Immature natural killer cell (primary cell): ENCODE measurements at regions not wholly inside any gene's neighbourhood (a gene's known extent, or its start where the extent isn't known, plus 50 kb on each side); places are given as distances from the start of the nearest gene placed in this dataset.

Source experiments
- DNase-seq, 3 donors: peaks; one replicate each; pipeline ENCODE4 v3.0.0; 2022; ENCODE audit warnings: mixed read lengths in 1 of 3
- H3K27ac Mint-ChIP-seq, 6 donors: one replicate each; pipeline ENCODE4 v1.8.0; 2020; ENCODE audit warnings: mixed read lengths in 6 of 6, mild to moderate bottlenecking in 5 of 6, inconsistent platforms in 4 of 6, moderate library complexity in 3 of 6
- H3K27me3 Mint-ChIP-seq, 3 donors: one replicate each; pipeline ENCODE4 v1.8.0; 2020 to 2021; ENCODE audit warnings: low read depth in 3 of 3, mild to moderate bottlenecking in 3 of 3, mixed read lengths in 3 of 3, moderate library complexity in 3 of 3, inconsistent platforms in 1 of 3
- H3K36me3 Mint-ChIP-seq, 3 donors: one replicate each; pipeline ENCODE4 v1.8.0; 2020; ENCODE audit warnings: mixed read lengths in 3 of 3, inconsistent platforms in 2 of 3, mild to moderate bottlenecking in 2 of 3
- H3K4me1 Mint-ChIP-seq, 2 donors: one replicate each; pipeline ENCODE4 v1.8.0; 2020; ENCODE audit warnings: inconsistent platforms in 2 of 2, mild to moderate bottlenecking in 2 of 2, mixed read lengths in 2 of 2, moderate library complexity in 1 of 2
- H3K4me3 Mint-ChIP-seq, 5 donors: one replicate each; pipeline ENCODE4 v1.8.0; 2020; ENCODE audit warnings: mild to moderate bottlenecking in 5 of 5, mixed read lengths in 5 of 5, inconsistent platforms in 3 of 5, moderate library complexity in 3 of 5
- H3K9me3 Mint-ChIP-seq, 6 donors: one replicate each; pipeline ENCODE4 v1.8.0; 2020; ENCODE audit warnings: mild to moderate bottlenecking in 6 of 6, mixed read lengths in 6 of 6, inconsistent platforms in 4 of 6, moderate library complexity in 3 of 6

DNA sequence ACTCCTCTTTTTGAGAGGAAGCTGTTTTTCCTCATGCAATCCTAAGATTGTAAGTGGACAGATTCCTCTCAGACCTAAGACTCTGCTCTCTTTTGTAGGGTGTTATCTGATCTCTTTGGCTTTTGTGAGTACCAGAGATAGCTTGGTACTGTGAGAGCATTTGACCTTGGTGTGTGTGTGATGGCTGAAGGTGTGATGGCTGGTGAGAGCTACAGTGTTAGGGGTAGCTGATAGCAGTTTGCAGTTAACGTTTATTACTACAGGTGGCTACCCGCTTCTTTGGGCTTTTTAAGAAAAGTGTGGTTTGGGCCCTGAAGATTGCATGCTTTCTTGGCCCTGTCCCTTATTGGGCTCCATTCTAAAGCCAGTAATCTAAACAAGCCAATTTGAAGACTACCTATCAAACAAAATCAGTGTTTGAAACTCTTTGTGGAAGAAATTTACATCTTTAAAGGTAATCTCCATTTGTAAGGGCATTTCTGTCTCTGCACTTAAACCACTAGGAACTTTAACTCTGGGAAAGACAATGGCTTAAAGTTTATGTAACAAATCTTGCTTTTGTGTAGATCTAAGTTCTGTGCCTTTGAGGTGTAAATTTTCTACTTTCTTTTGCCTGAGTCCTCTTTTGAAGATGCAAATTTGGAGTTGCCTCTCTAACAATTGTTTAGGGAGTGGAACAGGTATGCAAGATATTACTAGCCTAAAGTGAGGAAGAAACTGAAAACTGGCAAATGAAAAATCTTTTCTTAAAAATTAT lies 85.3 kb upstream of the SERBP1 start:
- Mint-ChIP-seq H3K27ac (peak overlapping the region in 1 of 6 donors; percentile 33), H3K27me3 (peaks cover 0 to 8% (median 0%) of the 10 kb centered on the region in 3 donors), H3K36me3 (peaks cover 4 to 14% (median 12%) of the 10 kb centered on the region in 3 donors), H3K4me3 (no peak overlapping the region), H3K4me1 (no peaks in the 10 kb centered on the region), H3K9me3 (peaks cover 9 to 15% (median 11%) of the 10 kb centered on the region in 6 donors)
- no peak for DNase-seq

DNA sequence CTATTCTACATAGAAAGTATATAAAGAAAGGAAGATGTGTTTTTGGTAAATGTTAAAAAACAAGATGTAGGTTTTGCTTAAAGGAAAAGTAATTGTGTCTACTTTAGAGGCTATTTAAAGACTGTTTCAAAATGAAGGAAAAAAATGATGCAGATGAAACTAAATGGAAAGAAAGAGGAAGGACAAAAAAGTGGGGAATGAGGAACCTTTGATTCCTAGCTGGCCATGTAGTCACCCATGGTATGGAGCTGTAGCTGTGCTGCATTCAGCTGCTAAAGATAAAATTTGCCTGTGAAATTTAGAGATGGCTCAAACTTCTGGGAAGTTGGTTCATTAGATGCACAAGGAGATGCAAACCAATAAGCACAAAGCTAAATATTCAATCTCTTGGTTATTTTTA lies 86.8 kb upstream of the SERBP1 start:
- Mint-ChIP-seq H3K4me3 (no peak overlapping the region), H3K36me3 (peaks cover 4 to 12% (median 10%) of the 10 kb centered on the region in 3 donors), H3K27me3 (peaks cover 0 to 6% (median 0%) of the 10 kb centered on the region in 3 donors), H3K9me3 (peaks cover 8 to 15% (median 11%) of the 10 kb centered on the region in 6 donors), H3K27ac (no peak overlapping the region), H3K4me1 (no peaks in the 10 kb centered on the region)
- DNase-seq, result no peak

DNA sequence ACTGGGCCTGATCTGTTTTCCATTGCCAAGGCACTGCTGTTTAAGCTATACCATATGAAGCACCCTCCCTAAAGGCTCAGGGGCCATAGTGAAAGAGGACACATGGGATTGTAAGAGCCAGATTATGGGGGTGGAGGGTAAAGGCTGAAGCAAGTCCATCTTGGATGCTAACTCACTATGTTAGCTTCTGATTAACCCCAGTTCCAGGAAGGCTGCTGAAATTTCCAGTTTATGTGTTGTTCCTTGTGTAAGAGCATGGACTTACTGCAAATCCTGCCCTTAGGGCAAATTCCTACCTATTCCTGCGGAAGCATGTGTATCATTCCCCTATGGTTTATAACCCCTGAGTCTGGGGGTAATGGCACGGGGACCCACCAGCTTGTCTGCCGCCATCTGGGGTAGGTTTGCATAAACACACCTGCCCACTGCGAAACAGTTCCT lies 91.8 kb upstream of the SERBP1 start:
- Mint-ChIP-seq H3K4me3 (no peak overlapping the region), H3K27ac (no peak overlapping the region), H3K4me1 (no peaks in the 10 kb centered on the region)

DNA sequence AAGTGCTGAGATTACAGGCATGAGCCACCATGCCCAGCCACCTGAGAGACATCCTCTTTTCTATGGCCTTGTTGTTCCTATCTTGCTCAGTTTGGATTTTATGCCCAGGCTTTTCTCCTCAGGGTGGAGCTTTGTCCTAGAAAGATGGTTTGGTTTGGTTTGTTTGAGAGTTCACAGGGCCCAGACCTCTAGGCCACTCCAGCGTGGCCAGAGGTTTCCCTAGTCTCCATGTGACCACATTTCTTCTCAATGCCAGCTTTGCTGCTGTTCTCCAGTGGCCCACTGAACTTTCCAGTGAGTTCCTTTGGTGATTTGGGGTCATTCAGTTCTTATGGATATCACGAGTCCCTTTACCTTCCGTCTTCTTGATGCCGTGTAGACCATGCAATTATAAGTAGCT lies 92.6 kb upstream of the SERBP1 start:
- Mint-ChIP-seq H3K4me3 (no peak overlapping the region), H3K27ac (no peak overlapping the region), H3K27me3 (peaks cover 1 to 13% (median 6%) of the 10 kb centered on the region in 3 donors), H3K36me3 (no peaks in the 10 kb centered on the region), H3K9me3 (peaks cover 0 to 2% (median 0%) of the 10 kb centered on the region in 6 donors), H3K4me1 (no peaks in the 10 kb centered on the region)
- DNase-seq, result no peak

More for the DNA sequence above, 91.8 kb upstream of the SERBP1 start:
- DNase-seq, result no peak
- Mint-ChIP-seq H3K36me3 (no peaks in the 10 kb centered on the region), H3K9me3 (no peaks in the 10 kb centered on the region), H3K27me3 (peaks cover 1 to 10% (median 6%) of the 10 kb centered on the region in 3 donors)

DNA sequence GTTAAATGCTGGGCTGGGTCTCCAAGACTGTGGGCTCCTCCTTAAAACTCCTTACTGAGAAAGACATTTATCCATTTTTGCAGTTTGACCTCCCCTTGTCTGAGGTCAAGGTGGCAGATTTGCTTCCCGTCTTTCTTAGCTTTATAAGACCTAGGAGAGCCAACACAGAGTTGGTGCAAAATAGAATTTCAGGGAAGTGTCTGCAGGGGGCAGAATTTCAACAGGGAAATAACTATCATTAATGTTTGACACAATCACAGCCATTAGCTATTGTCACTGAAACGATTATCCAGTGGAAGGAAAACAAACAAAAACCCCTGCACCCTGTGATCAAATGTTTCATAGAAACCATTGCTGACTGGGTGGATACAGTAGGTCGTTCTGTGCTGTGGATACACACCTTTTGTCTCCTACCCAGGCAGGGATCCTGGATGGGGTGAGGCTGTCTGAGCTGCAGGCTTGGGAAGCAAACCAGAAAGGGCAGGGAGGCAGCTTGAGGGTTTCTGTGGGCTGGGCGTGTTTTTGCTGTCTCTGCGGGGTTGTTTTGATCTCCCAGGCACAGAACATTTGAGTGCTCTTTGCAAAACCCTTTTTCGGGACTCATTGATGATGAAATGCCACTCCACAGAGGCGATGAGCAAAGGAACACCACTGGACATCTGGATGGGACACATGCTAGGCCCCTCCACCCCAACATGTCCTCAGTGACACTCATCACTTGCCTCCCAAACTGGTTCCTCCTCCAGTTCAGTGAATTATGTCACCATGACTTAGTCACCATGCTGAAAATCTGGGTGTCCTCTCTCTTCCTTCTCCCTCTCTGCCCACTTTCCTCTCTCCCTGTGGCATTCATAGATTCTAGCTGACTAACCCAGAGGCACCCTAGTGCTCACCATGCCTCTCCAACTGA lies 94.2 kb upstream of the SERBP1 start:
- Mint-ChIP-seq H3K4me1 (no peaks in the 10 kb centered on the region), H3K27me3 (peaks cover 1 to 13% (median 6%) of the 10 kb centered on the region in 3 donors), H3K4me3 (no peak overlapping the region), H3K9me3 (peaks cover 0 to 2% (median 0%) of the 10 kb centered on the region in 6 donors), H3K36me3 (no peaks in the 10 kb centered on the region), H3K27ac (no peak overlapping the region)
- no peak for DNase-seq

DNA sequence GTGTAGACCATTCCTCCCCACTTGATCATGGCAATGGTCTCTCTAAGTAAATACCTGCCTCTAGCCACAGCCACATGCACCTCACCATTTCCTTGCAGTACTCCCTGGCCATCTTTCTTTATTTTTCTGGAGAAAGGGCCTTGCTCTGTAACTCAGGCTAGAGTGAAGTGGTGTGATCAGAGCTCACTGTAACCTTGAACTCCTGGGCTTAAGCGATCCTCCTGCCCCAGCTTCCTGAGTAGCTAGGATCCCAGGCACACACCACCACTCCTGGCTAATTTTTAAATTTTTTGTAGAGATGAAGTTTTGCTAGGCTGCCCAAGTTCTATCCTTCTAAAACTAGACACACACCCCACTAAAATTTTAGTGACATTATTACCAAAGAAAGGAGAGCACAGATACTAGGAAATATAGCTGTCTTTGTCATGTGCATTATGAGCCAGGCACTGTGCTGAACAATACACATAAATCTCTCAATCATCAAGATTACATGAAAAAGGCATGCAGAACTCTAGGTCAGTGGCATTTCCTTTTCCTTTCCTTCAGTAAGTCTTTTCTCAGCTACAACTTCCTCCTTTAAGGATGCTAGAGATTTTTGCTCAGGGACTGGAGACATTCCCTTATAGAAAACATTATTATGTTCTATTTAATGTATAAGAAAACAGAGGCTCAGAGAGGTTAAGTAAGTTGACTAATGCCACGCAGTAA lies 95.0 kb upstream of the SERBP1 start:
- Mint-ChIP-seq H3K27me3 (peaks cover 0 to 13% (median 6%) of the 10 kb centered on the region in 3 donors), H3K27ac (no peak overlapping the region), H3K4me3 (no peak overlapping the region), H3K9me3 (peaks cover 0 to 2% (median 0%) of the 10 kb centered on the region in 6 donors), H3K4me1 (no peaks in the 10 kb centered on the region), H3K36me3 (no peaks in the 10 kb centered on the region)
- no peak for DNase-seq

DNA sequence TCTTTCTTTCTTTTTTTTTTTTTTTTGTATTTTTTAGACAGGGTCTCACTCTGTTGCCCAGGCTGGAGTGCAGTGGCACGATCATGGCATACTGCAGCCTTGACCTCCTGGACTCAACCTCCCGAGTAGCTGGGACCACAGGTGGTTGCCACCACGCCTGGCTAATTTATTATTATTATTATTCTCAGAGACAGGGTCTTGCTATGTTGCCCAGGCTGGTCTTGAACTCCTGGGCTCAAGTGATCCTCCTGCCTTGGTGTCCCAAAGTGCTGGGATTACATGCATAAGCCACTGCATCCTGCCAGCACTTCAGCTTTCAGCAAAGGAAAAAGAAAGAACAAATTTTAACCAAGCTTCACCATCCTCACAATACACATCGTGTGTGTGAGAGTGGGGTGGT lies 97.9 kb upstream of the SERBP1 start:
- peaks cover 0 to 2% (median 0%) of the 10 kb centered on the region in 6 donors for H3K9me3 Mint-ChIP-seq
- H3K4me1 Mint-ChIP-seq, result no peaks in the 10 kb centered on the region
- no peak for DNase-seq
- peaks cover 0 to 13% (median 6%) of the 10 kb centered on the region in 3 donors for H3K27me3 Mint-ChIP-seq
- H3K27ac Mint-ChIP-seq, result no peak overlapping the region
- H3K4me3 Mint-ChIP-seq, result no peak overlapping the region
- H3K36me3 Mint-ChIP-seq, result no peaks in the 10 kb centered on the region

DNA sequence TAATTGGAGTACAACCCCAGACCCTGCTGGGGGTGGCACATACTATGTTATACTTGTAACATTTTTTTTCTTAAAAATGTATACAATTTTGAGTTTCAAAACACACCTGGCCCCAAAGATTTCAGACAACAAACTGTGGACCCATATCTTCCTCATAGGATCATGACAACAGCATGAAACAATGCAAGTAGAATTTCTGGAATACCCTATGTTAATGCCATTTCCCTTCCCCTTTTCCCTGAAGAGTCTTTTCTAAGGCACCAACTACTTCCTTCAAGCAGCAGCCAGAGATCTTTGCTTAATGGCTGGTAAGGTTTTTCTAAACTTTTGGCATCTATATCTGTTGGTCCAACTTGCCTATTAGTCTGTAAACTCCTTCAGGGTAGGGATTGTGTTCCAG lies 99.9 kb upstream of the SERBP1 start:
- Mint-ChIP-seq H3K4me1 (peaks cover 9% of the 10 kb centered on the region in 2 donors), H3K4me3 (no peak overlapping the region), H3K9me3 (peaks cover 0 to 2% (median 0%) of the 10 kb centered on the region in 6 donors), H3K27ac (no peak overlapping the region), H3K27me3 (peaks cover 0 to 8% (median 1%) of the 10 kb centered on the region in 3 donors), H3K36me3 (no peaks in the 10 kb centered on the region)
- no peak for DNase-seq

DNA sequence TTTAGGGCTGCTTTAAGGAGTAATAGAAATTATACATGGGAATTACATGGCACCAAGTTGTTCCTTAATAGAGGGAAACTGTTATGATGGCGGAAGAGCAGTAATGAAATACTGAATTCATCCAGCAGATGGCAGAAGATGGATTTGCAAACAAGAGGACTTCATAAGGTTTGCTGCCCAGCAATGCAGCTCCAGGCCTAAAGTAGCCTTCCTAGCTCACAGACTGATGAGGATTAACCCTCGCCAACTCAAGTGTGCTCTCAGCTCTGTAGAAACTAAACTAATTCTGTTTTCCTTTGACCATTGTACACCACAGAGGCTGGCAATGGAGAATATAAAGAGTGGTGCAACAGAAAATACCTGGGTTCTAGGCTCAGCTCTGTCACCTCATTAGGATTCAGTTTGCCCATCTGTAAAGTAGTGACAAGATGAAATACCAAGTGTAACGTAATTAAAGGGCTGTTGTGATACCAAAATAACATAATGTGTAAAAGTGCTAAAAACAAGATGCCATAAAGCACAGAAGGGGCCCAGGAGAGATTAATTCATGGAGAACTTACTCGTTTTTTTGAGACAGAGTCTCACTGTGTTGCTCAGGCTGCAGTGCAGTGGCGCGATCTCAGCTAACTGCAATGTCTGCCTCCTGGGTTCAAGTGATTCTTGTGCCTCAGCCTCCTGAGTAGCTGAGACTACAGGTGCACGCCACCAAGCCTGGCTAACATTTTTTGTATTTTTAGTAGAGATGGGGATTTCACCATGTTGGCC lies 102.4 kb upstream of the SERBP1 start:
- Mint-ChIP-seq H3K4me1 (peaks cover 15 to 17% of the 10 kb centered on the region in 2 donors), H3K4me3 (no peak overlapping the region), H3K27me3 (peaks cover 0 to 1% (median 0%) of the 10 kb centered on the region in 3 donors), H3K27ac (no peak overlapping the region), H3K36me3 (no peaks in the 10 kb centered on the region), H3K9me3 (no peaks in the 10 kb centered on the region)
- DNase-seq, result peak; percentile 4 to 34 (median 18)

DNA sequence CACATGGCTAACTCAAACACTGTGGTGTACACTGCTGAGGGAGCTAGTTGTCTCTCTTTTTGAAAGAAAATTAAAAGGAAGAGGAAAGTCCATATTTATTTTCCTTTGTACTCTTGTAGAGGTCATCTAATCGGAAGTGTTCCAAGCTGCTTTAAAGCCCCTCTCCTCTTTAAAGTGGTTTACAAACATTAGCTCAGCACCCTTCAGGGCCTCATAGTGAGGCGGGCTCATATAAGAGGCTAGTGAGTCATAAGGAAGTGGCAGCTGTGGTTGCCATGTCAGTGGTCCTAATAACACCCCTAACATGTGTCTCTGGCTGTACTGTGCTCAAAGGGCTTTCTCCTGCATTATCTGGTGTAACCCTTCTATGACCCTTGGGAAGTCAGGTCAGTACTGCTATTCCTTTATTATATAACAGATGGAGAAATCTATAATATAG lies 104.4 kb upstream of the SERBP1 start:
- Mint-ChIP-seq H3K27ac (peak overlapping the region in 1 of 6 donors; percentile 31), H3K9me3 (no peaks in the 10 kb centered on the region), H3K4me3 (peak overlapping the region in 1 of 5 donors; percentile 2), H3K4me1 (peaks cover 15 to 17% of the 10 kb centered on the region in 2 donors), H3K36me3 (no peaks in the 10 kb centered on the region), H3K27me3 (peaks cover 0 to 1% (median 0%) of the 10 kb centered on the region in 3 donors)
- peak in 1 of 3 donors; percentile 27 for DNase-seq

DNA sequence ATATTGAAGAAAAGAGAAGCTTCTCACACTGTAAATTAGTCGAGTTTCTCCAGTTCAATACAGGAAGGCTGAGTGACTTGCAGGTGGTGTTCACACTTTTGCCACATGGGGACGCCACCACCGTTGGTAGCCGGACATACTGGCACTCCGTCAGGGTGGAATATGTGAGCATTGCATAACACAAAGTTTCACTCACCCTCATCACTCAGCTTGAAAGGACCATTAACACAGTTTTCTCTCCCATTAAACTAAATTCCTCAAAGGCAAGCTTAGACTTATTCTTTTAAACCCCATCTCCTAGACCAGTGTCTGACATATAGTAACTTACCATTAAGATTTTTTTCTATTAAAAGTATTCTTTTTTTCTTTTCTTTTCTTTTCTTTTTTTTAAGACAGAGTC lies 105.3 kb upstream of the SERBP1 start:
- DNase-seq, result peak in 2 of 3 donors; percentile 24 to 31
- H3K27me3 Mint-ChIP-seq, result peaks cover 0 to 1% (median 0%) of the 10 kb centered on the region in 3 donors

DNA sequence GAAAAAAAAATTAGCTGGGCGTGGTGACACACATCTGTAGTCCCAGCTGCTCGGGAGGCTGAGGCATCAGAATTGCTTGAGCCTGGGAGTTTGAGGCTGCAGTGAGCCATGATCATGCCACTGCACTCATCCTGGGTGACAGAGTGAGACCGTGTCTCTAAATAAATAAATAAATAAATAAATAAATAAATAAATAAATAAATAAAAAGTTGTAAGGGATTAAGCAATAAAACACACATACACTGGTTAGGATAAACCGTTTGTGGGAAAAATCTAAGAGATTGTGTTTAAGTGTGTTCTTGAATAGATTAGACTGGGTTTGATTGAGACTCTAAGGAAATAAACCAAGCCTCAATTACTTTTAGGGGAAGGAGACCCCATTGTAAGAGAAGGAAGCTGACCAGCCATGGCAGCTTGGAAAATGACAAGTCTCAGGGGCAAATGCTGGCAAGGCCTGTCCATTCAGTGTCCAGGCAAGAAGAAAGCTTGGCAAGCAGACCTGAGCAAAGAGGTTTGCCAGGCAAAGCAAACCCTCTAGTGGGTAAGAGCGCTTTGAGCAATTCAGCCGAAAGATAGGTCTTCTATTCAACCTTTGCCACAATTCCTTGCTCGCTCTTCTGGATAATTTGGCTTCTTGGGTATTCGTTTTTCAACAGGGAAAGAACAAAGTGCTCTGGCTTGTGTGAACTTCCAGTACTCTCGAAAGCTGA lies 106.9 kb upstream of the SERBP1 start:
- Mint-ChIP-seq H3K27ac (no peak overlapping the region), H3K27me3 (peaks cover 1 to 2% (median 1%) of the 10 kb centered on the region in 3 donors), H3K36me3 (no peaks in the 10 kb centered on the region), H3K9me3 (no peaks in the 10 kb centered on the region), H3K4me1 (peaks cover 15 to 17% of the 10 kb centered on the region in 2 donors), H3K4me3 (no peak overlapping the region)
- no peak for DNase-seq

More for the DNA sequence above, 105.3 kb upstream of the SERBP1 start:
- no peaks in the 10 kb centered on the region for H3K36me3 Mint-ChIP-seq
- peak overlapping the region in 1 of 6 donors; percentile 65 for H3K27ac Mint-ChIP-seq
- no peaks in the 10 kb centered on the region for H3K9me3 Mint-ChIP-seq
- H3K4me3 Mint-ChIP-seq, result no peak overlapping the region
- H3K4me1 Mint-ChIP-seq, result peaks cover 15 to 17% of the 10 kb centered on the region in 2 donors
